CD4-positive, alpha-beta T cell (primary cell): ENCODE measurements at regions not wholly inside any gene's neighbourhood (a gene's known extent, or its start where the extent isn't known, plus 50 kb on each side); places are given as distances from the start of the nearest gene placed in this dataset.

Experiments used
- ATAC-seq: fragments of 200-7000 bp; cut with Tn5 transposase; one replicate; pipeline ENCODE4 v1.10.0; 2022; ENCODE audit warnings: mild to moderate bottlenecking; ENCODE audit not compliant: poor library complexity
- CTCF ChIA-PET: fragments of 350-600 bp; sonication (Branson Sonifier 250); formaldehyde crosslinking; loops from one replicate; lab custom pipeline; 2021; ENCODE audit warnings: antibody characterized with exemption, inconsistent platforms; lab: Charles Lee
- POLR2A ChIA-PET: fragments of 350-600 bp; sonication (Branson Sonifier 250); formaldehyde crosslinking; loops from one replicate; lab custom pipeline; 2021; ENCODE audit warnings: antibody characterized with exemption, inconsistent platforms; lab: Charles Lee
- DNase-seq, 14 experiments: peaks; one replicate each; pipeline ENCODE4 v3.0.0-alpha.2; 2013 to 2020; ENCODE audit warnings: mixed read lengths in 2 of 14
- H3K27ac ChIP-seq, 2 donors: one replicate each; pipeline versions ENCODE4 v1.5.1 to v1.7.0; 2013; ENCODE audit warnings: low read length in 2 of 2, low read depth in 1 of 2, mild to moderate bottlenecking in 1 of 2
- H3K27me3 ChIP-seq, 2 experiments: 1 replicate in 1 of 2; 2 replicates in 1 of 2; pipeline versions ENCODE4 v1.6.1 to v1.7.0; 2013; ENCODE audit warnings: low read length in 2 of 2, control low read depth in 1 of 2, mild to moderate bottlenecking in 1 of 2, moderate library complexity in 1 of 2; ENCODE audit not compliant: insufficient read depth in 2 of 2, control insufficient read depth in 1 of 2
- H3K36me3 ChIP-seq: one replicate; pipeline ENCODE4 v1.6.1; 2013; ENCODE audit warnings: low read length, control low read depth; ENCODE audit not compliant: insufficient read depth
- H3K4me1 ChIP-seq: one replicate; pipeline ENCODE4 v1.6.1; 2013; ENCODE audit warnings: low read length, control low read depth; ENCODE audit not compliant: insufficient read depth
- H3K4me3 ChIP-seq: one replicate; pipeline ENCODE4 v1.5.1; 2013; ENCODE audit warnings: mild to moderate bottlenecking, low read length, moderate library complexity
- H3K9me3 ChIP-seq, 2 experiments: 1 replicate in 1 of 2; 2 replicates in 1 of 2; pipeline versions ENCODE4 v1.6.1 to v1.7.0; 2013; ENCODE audit warnings: low read length in 2 of 2, mild to moderate bottlenecking in 2 of 2, control low read depth in 1 of 2, moderate library complexity in 1 of 2; ENCODE audit not compliant: control insufficient read depth in 1 of 2, insufficient read depth in 1 of 2
- H3K27ac Mint-ChIP-seq: one replicate; pipeline ENCODE4 v1.8.0; 2020; ENCODE audit warnings: mixed read lengths
- H3K27me3 Mint-ChIP-seq: one replicate; pipeline ENCODE4 v1.8.0; 2021; ENCODE audit warnings: mixed read lengths
- H3K36me3 Mint-ChIP-seq: one replicate; pipeline ENCODE4 v1.8.0; 2021; ENCODE audit warnings: low read depth, mixed read lengths
- H3K4me1 Mint-ChIP-seq: one replicate; pipeline ENCODE4 v1.8.0; 2021; ENCODE audit warnings: low read depth, mixed read lengths
- H3K4me3 Mint-ChIP-seq: one replicate; pipeline ENCODE4 v1.8.0; 2020; ENCODE audit warnings: mild to moderate bottlenecking, mixed read lengths
- H3K9me3 Mint-ChIP-seq: one replicate; pipeline ENCODE4 v1.8.0; 2020; ENCODE audit warnings: mixed read lengths
- CTCF ChIP-seq: fragments of 200-600 bp; IDR thresholded peaks from one replicate; pipeline ENCODE4 v1.8.0; 2022; ENCODE audit warnings: antibody characterized with exemption, mild to moderate bottlenecking
- intact Hi-C, 2 experiments: fragments of 100-400 bp; cut with DNase I in 1 of 2; cut with micrococcal nuclease in 1 of 2; formaldehyde crosslinking; loops; one replicate each; pipeline versions ENCODE4 v1.15.1 to v1.9.0; 2023 to 2025; cut with DNase I, micrococcal nuclease

DNA sequence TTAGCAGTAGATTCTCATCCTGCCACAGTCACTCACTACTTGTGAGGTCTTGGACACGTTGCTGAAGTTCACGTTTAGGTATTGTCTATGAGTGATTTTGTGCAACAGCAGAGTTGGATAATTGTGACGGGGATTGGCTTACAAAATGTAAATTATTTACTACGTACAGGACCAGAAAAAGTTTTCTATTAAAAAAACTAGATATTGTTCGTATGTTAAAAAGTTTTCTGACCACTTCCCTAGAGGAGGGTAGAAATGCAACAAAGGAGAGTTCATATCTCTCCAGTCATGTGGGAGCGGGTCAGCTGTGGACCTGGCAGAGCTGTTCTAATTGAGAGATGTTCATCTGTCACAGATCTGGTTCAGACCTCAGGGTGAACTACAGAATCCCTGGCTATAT, 976.1 kb upstream of the NUDT12 start:
- no peaks in the 10 kb centered on the region for H3K27me3 ChIP-seq
- Mint-ChIP-seq H3K27me3 (no peaks in the 10 kb centered on the region), H3K36me3 (no peaks in the 10 kb centered on the region), H3K4me3 (no peak overlapping the region), H3K9me3 (peaks cover 14% of the 10 kb centered on the region), H3K4me1 (no peaks in the 10 kb centered on the region), H3K27ac (no peak overlapping the region)
- H3K36me3 ChIP-seq: no peaks in the 10 kb centered on the region
- intact Hi-C loops: no loop called here
- DNase-seq (no peak), ATAC-seq (no peak)
- no peak overlapping the region for H3K27ac ChIP-seq
- H3K4me3 ChIP-seq: no peak overlapping the region
- H3K4me1 ChIP-seq: no peaks in the 10 kb centered on the region
- no peak for TF ChIP-seq CTCF
- ChIA-PET POLR2A (no interaction called here), CTCF (no interaction called here)
- H3K9me3 ChIP-seq: no peaks in the 10 kb centered on the region

DNA sequence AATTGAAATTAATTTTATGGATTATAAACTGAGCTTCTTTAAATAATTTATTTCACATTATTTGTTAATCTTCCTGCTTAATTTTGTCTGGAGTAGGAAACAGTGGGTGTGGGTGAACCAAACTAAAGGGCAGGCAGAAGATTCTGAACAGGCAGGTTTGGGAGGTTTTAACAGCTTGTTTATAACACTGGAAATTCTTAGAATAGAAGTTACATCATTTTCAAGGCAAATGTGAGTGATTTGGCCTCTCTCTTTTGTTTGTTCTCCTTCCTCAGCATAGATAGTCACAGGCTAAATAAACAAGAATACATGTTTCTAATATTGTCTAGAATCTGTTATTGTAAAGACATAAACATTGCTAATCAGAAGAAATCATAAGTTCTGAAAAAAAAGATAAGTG, 970.9 kb upstream of the NUDT12 start:
- intact Hi-C loops: no loop called here

DNA sequence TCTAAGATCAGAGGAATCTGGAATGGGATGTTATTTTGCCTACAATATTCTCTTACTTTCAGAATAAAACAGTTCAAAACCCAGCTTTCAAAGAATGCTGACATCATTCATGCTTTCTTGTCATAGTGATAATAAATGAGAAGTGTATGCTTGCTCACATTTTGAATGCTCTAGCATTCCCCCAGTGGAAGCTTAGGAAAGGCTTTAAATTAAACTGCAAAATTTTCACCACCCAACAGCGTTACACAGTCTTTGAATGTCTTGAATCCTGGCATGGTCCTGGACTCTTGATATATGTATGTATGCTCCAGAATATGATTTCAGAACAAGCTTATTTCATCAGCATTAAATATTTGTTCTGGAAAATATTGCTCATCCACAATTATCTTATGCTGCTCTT, 964.3 kb upstream of the NUDT12 start:
- no peaks in the 10 kb centered on the region for H3K4me1 ChIP-seq
- no peak overlapping the region for H3K27ac Mint-ChIP-seq
- CTCF ChIA-PET: no interaction called here
- H3K4me1 Mint-ChIP-seq: no peaks in the 10 kb centered on the region
- H3K27ac ChIP-seq: no peak overlapping the region
- intact Hi-C loops: no loop called here
- H3K36me3 Mint-ChIP-seq: no peaks in the 10 kb centered on the region
- no peak for TF ChIP-seq CTCF
- H3K27me3 Mint-ChIP-seq: no peaks in the 10 kb centered on the region
- no peak for ATAC-seq
- no peak overlapping the region for H3K4me3 ChIP-seq
- DNase-seq: no peak
- no peaks in the 10 kb centered on the region for H3K27me3 ChIP-seq
- peaks cover 3% of the 10 kb centered on the region for H3K9me3 Mint-ChIP-seq
- H3K36me3 ChIP-seq: no peaks in the 10 kb centered on the region
- peaks cover 0 to 4% of the 10 kb centered on the region in 2 experiments for H3K9me3 ChIP-seq
- POLR2A ChIA-PET: no interaction called here
- no peak overlapping the region for H3K4me3 Mint-ChIP-seq

More for the DNA sequence above, 970.9 kb upstream of the NUDT12 start:
- no peak for ATAC-seq
- H3K27me3 Mint-ChIP-seq: no peaks in the 10 kb centered on the region
- CTCF ChIA-PET: interaction anchor here (0.7 kb wide), 1 partner anchor 28 kb away, joined by 3 read pairs; no protein-coding TSS in a partner anchor
- no peaks in the 10 kb centered on the region for H3K4me1 Mint-ChIP-seq
- H3K36me3 Mint-ChIP-seq: no peaks in the 10 kb centered on the region
- H3K4me3 Mint-ChIP-seq: no peak overlapping the region
- H3K4me1 ChIP-seq: no peaks in the 10 kb centered on the region
- TF ChIP-seq CTCF: no peak
- no peaks in the 10 kb centered on the region for H3K27me3 ChIP-seq
- POLR2A ChIA-PET: no interaction called here
- H3K4me3 ChIP-seq: no peak overlapping the region
- DNase-seq: no peak
- H3K9me3 Mint-ChIP-seq: peaks cover 11% of the 10 kb centered on the region
- H3K36me3 ChIP-seq: no peaks in the 10 kb centered on the region
- no peak overlapping the region for H3K27ac Mint-ChIP-seq
- peaks cover 0 to 4% of the 10 kb centered on the region in 2 experiments for H3K9me3 ChIP-seq
- H3K27ac ChIP-seq: no peak overlapping the region
